Esophagus muscularis mucosa (tissue), 4 donors: ENCODE measurements at regions not wholly inside any gene's neighbourhood (a gene's known extent, or its start where the extent isn't known, plus 50 kb on each side); places are given as distances from the start of the nearest gene placed in this dataset.

Experiments
- DNase-seq: peaks from one replicate; pipeline ENCODE4 v3.0.0-alpha.2; 2017; ENCODE audit errors: extremely low spot score
- H3K27ac ChIP-seq, 4 donors: fragments of 200-600 bp; sonication (generic); replicated peaks in 1 of 4; 1 replicate in 3 of 4; 2 replicates in 1 of 4; pipeline ENCODE4 v1.5.1; 2016 to 2019; ENCODE audit warnings: mild to moderate bottlenecking in 1 of 4
- H3K27me3 ChIP-seq, 4 donors: fragments of 200-600 bp; sonication (generic); one replicate each; pipeline versions ENCODE4 v1.5.1 to v1.6.0; 2016 to 2019
- H3K36me3 ChIP-seq, 4 donors: fragments of 200-600 bp; sonication (generic); one replicate each; pipeline ENCODE4 v1.5.1; 2016 to 2019
- H3K4me1 ChIP-seq, 4 donors: fragments of 200-600 bp; sonication (generic); one replicate each; pipeline ENCODE4 v1.5.1; 2016 to 2019
- H3K4me3 ChIP-seq, 4 donors: fragments of 200-600 bp; sonication (generic); 1 replicate in 2 of 4; 2 replicates in 2 of 4; pipeline ENCODE4 v1.5.1; 2016 to 2019; ENCODE audit warnings: mild to moderate bottlenecking in 4 of 4, moderate library complexity in 1 of 4
- H3K9me3 ChIP-seq, 4 donors: fragments of 200-600 bp; sonication (generic); 1 replicate in 3 of 4; 2 replicates in 1 of 4; pipeline ENCODE4 v1.5.1; 2016 to 2019
- CTCF ChIP-seq, 3 experiments: fragments of 200-600 bp in 2 of 3; fragments of 450-650 bp in 1 of 3; sonication (generic) in 2 of 3; IDR thresholded peaks; one replicate each; pipeline ENCODE4 v1.5.1; 2017 to 2019; ENCODE audit warnings: antibody characterized with exemption in 3 of 3, mild to moderate bottlenecking in 2 of 3, moderate library complexity in 1 of 3
- EP300 ChIP-seq: sonication (generic); formaldehyde crosslinking; IDR thresholded peaks from one replicate; pipeline ENCODE4 v1.6.1; 2017; ENCODE audit warnings: antibody characterized with exemption
- POLR2A ChIP-seq: fragments of 450-650 bp; IDR thresholded peaks from one replicate; pipeline ENCODE4 v1.6.1; 2017; ENCODE audit warnings: antibody characterized with exemption, moderate library complexity, mild to moderate bottlenecking, low read depth
- POLR2AphosphoS5 ChIP-seq, 2 donors: sonication (generic); formaldehyde crosslinking; IDR thresholded peaks; one replicate each; pipeline ENCODE4 v1.6.1; 2017; ENCODE audit warnings: antibody characterized with exemption in 2 of 2
- WGBS: methylation state at CpG from one replicate; pipeline ENCODE4 v1.1.5; 2018; 5-methylcytosine and 5-hydroxymethylcytosine counted together
- intact Hi-C: fragments of 100-400 bp; cut with DNase I; formaldehyde crosslinking; loops from one replicate; pipeline ENCODE4 v1.15.1; 2023

GRCh38 chr6:135740580-135740979 is 110.9 kb upstream of the PDE7B start:
- Histone ChIP-seq H3K36me3 (no peaks in the 10 kb centered on the region), H3K9me3 (no peaks in the 10 kb centered on the region), H3K4me3 (no peak overlapping the region), H3K4me1 (no peaks in the 10 kb centered on the region), H3K27ac (no peak overlapping the region), H3K27me3 (no peaks in the 10 kb centered on the region)
- TF ChIP-seq POLR2A (no peak), POLR2AphosphoS5 (IDR thresholded peaks at IDR 0.05) (no peak), CTCF (IDR thresholded peaks at IDR 0.05) (no peak), EP300 (no peak)
- intact Hi-C loops = no loop called here
- no peak for DNase-seq
- WGBS = 57% methylated on average over 1 of the region's 1 CpG

GRCh38 chr6:135743476-135743875 is 108.0 kb upstream of the PDE7B start:
- H3K27me3 ChIP-seq = no peaks in the 10 kb centered on the region
- no peak overlapping the region for H3K4me3 ChIP-seq
- H3K4me1 ChIP-seq = no peaks in the 10 kb centered on the region
- TF ChIP-seq CTCF (IDR thresholded peaks at IDR 0.05) = no peak
- TF ChIP-seq POLR2A = no peak
- no peak for TF ChIP-seq EP300
- no peak for TF ChIP-seq POLR2AphosphoS5 (IDR thresholded peaks at IDR 0.05)
- intact Hi-C loops = no loop called here
- no peak for DNase-seq
- WGBS = 92% methylated on average over 5 of the region's 5 CpGs
- H3K27ac ChIP-seq = no peak overlapping the region
- no peaks in the 10 kb centered on the region for H3K9me3 ChIP-seq
- H3K36me3 ChIP-seq = no peaks in the 10 kb centered on the region

GRCh38 chr6:135748189-135748588 is 103.3 kb upstream of the PDE7B start:
- DNase-seq = no peak
- H3K4me1 ChIP-seq = no peaks in the 10 kb centered on the region
- TF ChIP-seq CTCF (IDR thresholded peaks at IDR 0.05) (no peak), POLR2AphosphoS5 (IDR thresholded peaks at IDR 0.05) (no peak), POLR2A (no peak), EP300 (no peak)
- WGBS = 70% methylated on average over 3 of the region's 3 CpGs
- intact Hi-C loops = no loop called here
- H3K9me3 ChIP-seq = no peaks in the 10 kb centered on the region
- H3K27ac ChIP-seq = no peak overlapping the region
- no peak overlapping the region for H3K4me3 ChIP-seq
- no peaks in the 10 kb centered on the region for H3K27me3 ChIP-seq
- H3K36me3 ChIP-seq = no peaks in the 10 kb centered on the region

- Histone ChIP-seq H3K27me3 (no peaks in the 10 kb centered on the region), H3K4me3 (no peak overlapping the region), H3K27ac (no peak overlapping the region), H3K36me3 (no peaks in the 10 kb centered on the region), H3K4me1 (no peaks in the 10 kb centered on the region), H3K9me3 (no peaks in the 10 kb centered on the region)
- TF ChIP-seq CTCF (IDR thresholded peaks at IDR 0.05) = no peak
- TF ChIP-seq POLR2A = no peak
- no peak for TF ChIP-seq POLR2AphosphoS5 (IDR thresholded peaks at IDR 0.05)
- TF ChIP-seq EP300 = no peak
- DNase-seq = no peak
- WGBS = 83% methylated on average over 1 of the region's 1 CpG
- intact Hi-C loops = no loop called here
These were observed 101.4 kb upstream of the PDE7B start for GRCh38 chr6:135750081-135750480.

GRCh38 chr6:135753196-135753595 is 98.3 kb upstream of the PDE7B start:
- intact Hi-C loops = no loop called here
- no peaks in the 10 kb centered on the region for H3K36me3 ChIP-seq
- no peak overlapping the region for H3K4me3 ChIP-seq
- 93% methylated on average over 3 of the region's 3 CpGs for WGBS
- no peaks in the 10 kb centered on the region for H3K27me3 ChIP-seq
- no peak for DNase-seq
- H3K4me1 ChIP-seq = no peaks in the 10 kb centered on the region
- no peak overlapping the region for H3K27ac ChIP-seq
- TF ChIP-seq POLR2AphosphoS5 (IDR thresholded peaks at IDR 0.05) (no peak), POLR2A (no peak), EP300 (no peak), CTCF (IDR thresholded peaks at IDR 0.05) (no peak)
- no peaks in the 10 kb centered on the region for H3K9me3 ChIP-seq
